Endothelial cell of umbilical vein (primary cell): ENCODE measurements at regions not wholly inside any gene's neighbourhood (a gene's known extent, or its start where the extent isn't known, plus 50 kb on each side); places are given as distances from the start of the nearest gene placed in this dataset.

Source experiments
- BruUV-seq: library from RNA; stranded (reverse); fragments of 400-500 nt; replicated peaks from 2 replicates; lab custom pipeline; 2021; lab: Mats Ljungman, UMichigan
- CTCF ChIA-PET: fragments of 300-600, 350-600 bp; sonication (Branson Sonifier 250); formaldehyde crosslinking; loops from one replicate; lab custom pipeline; 2021; ENCODE audit warnings: antibody characterized with exemption, inconsistent platforms; lab: Charles Lee
- POLR2A ChIA-PET: fragments of 300-600, 350-600 bp; sonication (Branson Sonifier 250); formaldehyde crosslinking; loops from one replicate; lab custom pipeline; 2021; ENCODE audit warnings: antibody characterized with exemption, inconsistent platforms; lab: Charles Lee
- DNase-seq: peaks from one replicate; pipeline ENCODE4 v3.0.0-alpha.2; 2011; ENCODE audit warnings: low read depth, low spot score
- FAIRE-seq: peaks from 2 replicates; lab custom pipeline; 2011; peaks lifted over from hg19 to GRCh38; lab: Jason Lieb, UNC
- H2AFZ ChIP-seq: 2 replicates; pipeline ENCODE4 v1.6.0; 2012; ENCODE audit warnings: low read depth, low read length, control low read depth, inconsistent platforms
- H3K27ac ChIP-seq: 2 replicates; pipeline ENCODE4 v1.5.1; 2011; ENCODE audit warnings: low read depth, mild to moderate bottlenecking, control low read depth, low read length, moderate library complexity; ENCODE audit not compliant: insufficient read depth
- H3K27me3 ChIP-seq, 2 experiments: 2 replicates each; pipeline versions ENCODE4 v1.6.0 to v1.6.1; 2011; ENCODE audit warnings: low read length in 2 of 2, mixed read lengths in 1 of 2; ENCODE audit not compliant: control insufficient read depth in 2 of 2, insufficient read depth in 2 of 2
- H3K36me3 ChIP-seq, 2 experiments: 2 replicates in 1 of 2; 3 replicates in 1 of 2; pipeline ENCODE4 v1.5.1; 2011; ENCODE audit warnings: low read length in 2 of 2, mild to moderate bottlenecking in 1 of 2, moderate library complexity in 1 of 2; ENCODE audit not compliant: control insufficient read depth in 2 of 2, insufficient read depth in 2 of 2; ENCODE audit errors: extremely low read depth in 1 of 2
- H3K4me1 ChIP-seq: 3 replicates; pipeline ENCODE4 v1.5.1; 2011; ENCODE audit warnings: mild to moderate bottlenecking, low read length; ENCODE audit not compliant: control insufficient read depth, insufficient read depth; ENCODE audit errors: extremely low read depth
- H3K4me2 ChIP-seq: 2 replicates; pipeline ENCODE4 v1.6.1; 2011; ENCODE audit warnings: low read length, control low read depth, mixed read lengths; ENCODE audit not compliant: insufficient read depth
- H3K4me3 ChIP-seq, 3 experiments: fragments of 200-600 bp in 1 of 3; sonication (generic), shearing (Covaris generic) in 1 of 3; replicated peaks in 1 of 3; 2 replicates each; pipeline ENCODE4 v1.5.1; 2011 to 2016; ENCODE audit warnings: control low read depth in 3 of 3, low read length in 3 of 3, mild to moderate bottlenecking in 2 of 3, inconsistent platforms in 1 of 3, low read depth in 1 of 3, moderate library complexity in 1 of 3; ENCODE audit not compliant: insufficient read depth in 1 of 3
- H3K79me2 ChIP-seq: 2 replicates; pipeline ENCODE4 v1.6.0; 2012; ENCODE audit warnings: low read length, inconsistent platforms; ENCODE audit not compliant: control insufficient read depth, insufficient read depth
- H3K9ac ChIP-seq: replicated peaks from 2 replicates; pipeline ENCODE3; 2011; ENCODE audit warnings: low read length, control low read depth; ENCODE audit not compliant: insufficient read depth; ENCODE audit errors: extremely low read depth
- H3K9me1 ChIP-seq: replicated peaks from 3 replicates; pipeline ENCODE4 v1.6.0; 2011; ENCODE audit warnings: mild to moderate bottlenecking, low read length; ENCODE audit not compliant: control insufficient read depth, insufficient read depth; ENCODE audit errors: extremely low read depth
- H3K9me3 ChIP-seq: replicated peaks from 2 replicates; pipeline ENCODE4 v1.5.1; 2012; ENCODE audit warnings: low read length, inconsistent platforms; ENCODE audit not compliant: control insufficient read depth, insufficient read depth
- H4K20me1 ChIP-seq: replicated peaks from 2 replicates; pipeline ENCODE3; 2011; ENCODE audit warnings: mild to moderate bottlenecking, low read length; ENCODE audit not compliant: control insufficient read depth, insufficient read depth; ENCODE audit errors: extremely low read depth
- EZH2 ChIP-seq: IDR thresholded peaks from 2 replicates; pipeline ENCODE4 v1.6.1; 2012; ENCODE audit warnings: borderline replicate concordance, low read depth, mild to moderate bottlenecking, moderate library complexity, low read length, inconsistent platforms; ENCODE audit not compliant: severe bottlenecking
- FOS ChIP-seq: IDR thresholded peaks from 2 replicates; pipeline ENCODE4 v1.6.1; 2011; ENCODE audit warnings: mild to moderate bottlenecking, low read length, moderate library complexity, borderline replicate concordance; ENCODE audit not compliant: insufficient read depth
- GATA2 ChIP-seq: IDR thresholded peaks from 2 replicates; pipeline ENCODE4 v1.7.0; 2011; ENCODE audit warnings: low read depth, mild to moderate bottlenecking, moderate library complexity, mixed read lengths, low read length; ENCODE audit not compliant: insufficient read length, insufficient read depth
- JUN ChIP-seq: IDR thresholded peaks from 2 replicates; pipeline ENCODE4 v1.6.1; 2011; ENCODE audit warnings: borderline replicate concordance, low read depth; ENCODE audit not compliant: insufficient read length, insufficient read depth
- MYC ChIP-seq: IDR thresholded peaks from one replicate; pipeline ENCODE4 v1.6.1; 2011; ENCODE audit warnings: mild to moderate bottlenecking, low read depth, low read length
- POLR2A ChIP-seq: IDR thresholded peaks from 2 replicates; pipeline ENCODE4 v1.6.1; 2012; ENCODE audit warnings: low read depth, mild to moderate bottlenecking, control low read depth, low read length
- POLR2AphosphoS5 ChIP-seq: IDR thresholded peaks from 2 replicates; pipeline ENCODE4 v1.6.1; 2012; ENCODE audit warnings: low read depth, mild to moderate bottlenecking, control low read depth, low read length, moderate library complexity; ENCODE audit not compliant: insufficient read depth
- dilution Hi-C: fragments of 300-500 bp; cut with MboI; formaldehyde crosslinking; loops from one replicate; pipeline ENCODE4 v1.15.0; 2019; ENCODE audit warnings: low sequenced_read_pairs; ENCODE audit not compliant: extremely low pct_ligation_motif_present
- intact Hi-C: fragments of 100-400 bp; cut with micrococcal nuclease; formaldehyde crosslinking; loops from one replicate; pipeline ENCODE4 v1.10.0; 2022
- TF ChIP-seq, protein P1 (sequence below): IDR thresholded peaks from 2 replicates; pipeline ENCODE4 v1.6.1; 2011; ENCODE audit not compliant: insufficient read depth, insufficient read length
- TF ChIP-seq, protein P2 (sequence below), 2 donors: IDR thresholded peaks; 1 replicate in 1 of 2; 2 replicates in 1 of 2; pipeline ENCODE4 v1.5.1; 2011; ENCODE audit warnings: low read length in 2 of 2, mild to moderate bottlenecking in 2 of 2, moderate library complexity in 2 of 2, control low read depth in 1 of 2, inconsistent platforms in 1 of 2, low read depth in 1 of 2; ENCODE audit not compliant: insufficient read depth in 1 of 2; ENCODE audit errors: extremely low read depth in 1 of 2

DNA sequence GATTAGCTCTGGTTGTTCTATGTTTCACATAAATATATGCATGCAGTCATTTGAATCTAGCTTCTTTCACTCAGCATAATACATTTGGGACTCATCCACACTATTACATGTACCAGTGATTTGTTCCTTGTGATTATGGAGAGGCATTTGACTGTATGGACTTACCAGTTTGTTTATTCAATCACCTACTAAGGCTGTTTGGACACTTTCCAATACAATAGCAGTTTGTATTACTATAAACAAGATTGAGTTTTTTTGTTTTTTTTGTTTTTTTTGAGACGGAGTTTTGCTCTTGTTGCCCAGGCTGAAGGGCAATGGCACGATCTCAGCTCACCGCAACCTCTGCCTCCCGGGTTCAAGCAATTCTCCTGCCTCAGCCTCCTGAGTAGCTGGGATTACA lies 109.8 kb upstream of the DST start:
- POLR2A ChIA-PET = no interaction called here
- no TSS peak for BruUV-seq
- Histone ChIP-seq H3K9me1 (no peaks in the 10 kb centered on the region), H3K9me3 (no peaks in the 10 kb centered on the region), H3K4me2 (no peak overlapping the region), H3K27ac (no peak overlapping the region), H4K20me1 (peaks cover 5% of the 10 kb centered on the region), H3K27me3 (no peaks in the 10 kb centered on the region), H3K79me2 (peaks cover 63% of the 10 kb centered on the region), H2AFZ (no peak overlapping the region), H3K4me1 (peaks cover 10% of the 10 kb centered on the region), H3K9ac (no peak overlapping the region), H3K4me3 (no peak overlapping the region), H3K36me3 (no peaks in the 10 kb centered on the region)
- DNase-seq (no peak), FAIRE-seq (no peak)
- dilution Hi-C loops = no loop called here
- CTCF ChIA-PET = interaction anchor here (1.0 to 2.4 kb wide), 8 partner anchors 23 to 126 kb away, joined by 3 to 8 read pairs (median 4); no protein-coding TSS in a partner anchor
- intact Hi-C loops = no loop called here
- TF ChIP-seq GATA2 (no peak), POLR2AphosphoS5 (no peak), JUN (no peak), EZH2 (no peak), MYC (no peak), FOS (no peak), POLR2A (no peak)
- TF ChIP-seq, protein P1, sequence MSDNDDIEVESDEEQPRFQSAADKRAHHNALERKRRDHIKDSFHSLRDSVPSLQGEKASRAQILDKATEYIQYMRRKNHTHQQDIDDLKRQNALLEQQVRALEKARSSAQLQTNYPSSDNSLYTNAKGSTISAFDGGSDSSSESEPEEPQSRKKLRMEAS = no peak
- TF ChIP-seq, protein P2, sequence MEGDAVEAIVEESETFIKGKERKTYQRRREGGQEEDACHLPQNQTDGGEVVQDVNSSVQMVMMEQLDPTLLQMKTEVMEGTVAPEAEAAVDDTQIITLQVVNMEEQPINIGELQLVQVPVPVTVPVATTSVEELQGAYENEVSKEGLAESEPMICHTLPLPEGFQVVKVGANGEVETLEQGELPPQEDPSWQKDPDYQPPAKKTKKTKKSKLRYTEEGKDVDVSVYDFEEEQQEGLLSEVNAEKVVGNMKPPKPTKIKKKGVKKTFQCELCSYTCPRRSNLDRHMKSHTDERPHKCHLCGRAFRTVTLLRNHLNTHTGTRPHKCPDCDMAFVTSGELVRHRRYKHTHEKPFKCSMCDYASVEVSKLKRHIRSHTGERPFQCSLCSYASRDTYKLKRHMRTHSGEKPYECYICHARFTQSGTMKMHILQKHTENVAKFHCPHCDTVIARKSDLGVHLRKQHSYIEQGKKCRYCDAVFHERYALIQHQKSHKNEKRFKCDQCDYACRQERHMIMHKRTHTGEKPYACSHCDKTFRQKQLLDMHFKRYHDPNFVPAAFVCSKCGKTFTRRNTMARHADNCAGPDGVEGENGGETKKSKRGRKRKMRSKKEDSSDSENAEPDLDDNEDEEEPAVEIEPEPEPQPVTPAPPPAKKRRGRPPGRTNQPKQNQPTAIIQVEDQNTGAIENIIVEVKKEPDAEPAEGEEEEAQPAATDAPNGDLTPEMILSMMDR (IDR thresholded peaks at IDR 0.05; ENCODE audit: extremely low read depth in 1 of 2, insufficient read depth in 1 of 2, low read depth in 1 of 2, low read length in 2 of 2) = no peak
